OCI-LY3 (cell line): ENCODE measurements at regions not wholly inside any gene's neighbourhood (a gene's known extent, or its start where the extent isn't known, plus 50 kb on each side); places are given as distances from the start of the nearest gene placed in this dataset.

Experiments
- H2AFZ ChIP-seq: fragments of 200-600, 300-600 bp; shearing (Covaris generic); 2 replicates; pipeline ENCODE4 v1.6.0; 2014; ENCODE audit warnings: antibody characterized with exemption, low read depth, low read length
- H3K27ac ChIP-seq: fragments of 200-600, 300-600 bp; sonication (generic); 2 replicates; pipeline ENCODE4 v1.5.1; 2014; ENCODE audit warnings: mild to moderate bottlenecking, low read length, moderate library complexity, mixed read lengths
- H3K27me3 ChIP-seq: fragments of 200-600, 300-600 bp; sonication (generic); 2 replicates; pipeline ENCODE4 v1.6.1; 2014; ENCODE audit warnings: low read depth, low read length, mixed read lengths
- H3K36me3 ChIP-seq: fragments of 200-600, 300-600 bp; sonication (generic); replicated peaks from 2 replicates; pipeline ENCODE3; 2014; ENCODE audit warnings: low read depth, low read length, mixed read lengths
- H3K4me1 ChIP-seq: fragments of 300-600, 200-600 bp; sonication (generic); 2 replicates; pipeline ENCODE4 v1.6.1; 2014; ENCODE audit warnings: low read length, mixed read lengths
- H3K4me2 ChIP-seq: fragments of 200-600, 300-600 bp; sonication (generic); 2 replicates; pipeline ENCODE4 v1.6.1; 2014; ENCODE audit warnings: low read length, mixed read lengths
- H3K4me3 ChIP-seq: fragments of 300-600, 200-600 bp; sonication (generic); 2 replicates; pipeline ENCODE4 v1.5.1; 2014; ENCODE audit warnings: antibody characterized with exemption, mild to moderate bottlenecking, low read length, moderate library complexity
- H3K79me2 ChIP-seq: fragments of 300-600, 200-600 bp; shearing (Covaris generic); 2 replicates; pipeline ENCODE4 v1.6.1; 2014; ENCODE audit warnings: mild to moderate bottlenecking, low read length, mixed read lengths
- H3K9ac ChIP-seq: fragments of 300-600, 200-600 bp; shearing (Covaris generic); 2 replicates; pipeline ENCODE4 v1.6.0; 2014; ENCODE audit warnings: mild to moderate bottlenecking, low read length, moderate library complexity
- H3K9me3 ChIP-seq: fragments of 200-600, 300-600 bp; shearing (Covaris generic); 2 replicates; pipeline ENCODE4 v1.6.1; 2014; ENCODE audit warnings: low read length, mixed read lengths; ENCODE audit not compliant: insufficient read depth
- H4K20me1 ChIP-seq: fragments of 200-600, 300-600 bp; sonication (generic); 2 replicates; pipeline ENCODE4 v1.6.1; 2016; ENCODE audit warnings: low read length, mixed read lengths; ENCODE audit not compliant: insufficient read depth
- CTCF ChIP-seq: fragments of 200-600, 300-600 bp; sonication (generic); IDR thresholded peaks from 2 replicates; pipeline ENCODE4 v1.5.1; 2014; ENCODE audit warnings: antibody characterized with exemption, low read length, low read depth
- EZH2phosphoT487 ChIP-seq: fragments of 200-600 bp; shearing (Covaris generic); IDR thresholded peaks from 2 replicates; pipeline ENCODE4 v1.6.1; 2018; ENCODE audit warnings: antibody characterized with exemption, mixed run types, low read depth

GRCh38 chr15:93158097-93158900, 69.3 kb upstream of the RGMA start:
- Histone ChIP-seq H3K4me3 (no peak overlapping the region), H3K9me3 (no peaks in the 10 kb centered on the region), H2AFZ (no peak overlapping the region), H3K27ac (no peak overlapping the region), H3K9ac (no peak overlapping the region), H3K79me2 (no peaks in the 10 kb centered on the region), H4K20me1 (no peaks in the 10 kb centered on the region), H3K4me2 (no peak overlapping the region), H3K27me3 (peaks cover 14% of the 10 kb centered on the region), H3K36me3 (no peaks in the 10 kb centered on the region), H3K4me1 (no peaks in the 10 kb centered on the region)
- TF ChIP-seq CTCF (no peak), EZH2phosphoT487 (no peak)

- Histone ChIP-seq H3K27me3 (peaks cover 19% of the 10 kb centered on the region), H3K27ac (no peak overlapping the region), H3K9me3 (no peaks in the 10 kb centered on the region)
Measured at GRCh38 chr15:93154666-93155065, 65.7 kb upstream of the RGMA start.

GRCh38 chr15:93152951-93153350, 63.9 kb upstream of the RGMA start:
- Histone ChIP-seq H3K79me2 (no peaks in the 10 kb centered on the region), H3K9ac (no peak overlapping the region), H3K4me2 (no peak overlapping the region), H3K27ac (no peak overlapping the region), H3K36me3 (no peaks in the 10 kb centered on the region), H3K4me3 (no peak overlapping the region), H4K20me1 (no peaks in the 10 kb centered on the region), H3K9me3 (no peaks in the 10 kb centered on the region), H3K4me1 (no peaks in the 10 kb centered on the region), H3K27me3 (peaks cover 19% of the 10 kb centered on the region), H2AFZ (no peak overlapping the region)
- TF ChIP-seq CTCF (no peak), EZH2phosphoT487 (no peak)

More at GRCh38 chr15:93154666-93155065, 65.7 kb upstream of the RGMA start:
- H3K9ac ChIP-seq = no peak overlapping the region
- H3K4me1 ChIP-seq = no peaks in the 10 kb centered on the region
- no peaks in the 10 kb centered on the region for H3K79me2 ChIP-seq
- H3K4me2 ChIP-seq = no peak overlapping the region
- no peak overlapping the region for H2AFZ ChIP-seq
- H4K20me1 ChIP-seq = no peaks in the 10 kb centered on the region
- H3K36me3 ChIP-seq = no peaks in the 10 kb centered on the region
- H3K4me3 ChIP-seq = no peak overlapping the region
- TF ChIP-seq CTCF (no peak), EZH2phosphoT487 (no peak)

DNA sequence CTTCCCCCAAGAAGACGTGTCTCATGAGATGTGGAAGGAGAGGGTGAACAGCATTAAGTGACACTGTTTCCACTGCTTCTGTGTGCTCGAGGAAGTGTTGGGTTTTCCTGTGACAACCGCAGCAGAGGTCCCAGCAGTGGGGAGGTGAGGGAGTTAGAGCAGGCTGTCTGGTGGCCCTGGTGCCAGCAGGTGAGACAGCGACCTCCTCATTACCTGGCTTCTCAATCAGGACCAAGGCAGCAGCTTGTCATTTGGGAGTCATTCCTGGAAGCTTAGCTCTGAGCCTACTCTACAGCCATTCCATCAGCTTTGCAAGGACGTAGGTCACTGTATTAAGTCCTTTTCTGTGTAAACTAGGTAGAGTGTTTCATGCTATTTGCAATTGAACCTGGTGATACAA, 63.3 kb upstream of the RGMA start:
- Histone ChIP-seq H3K4me3 (no peak overlapping the region), H3K27ac (no peak overlapping the region), H3K79me2 (no peaks in the 10 kb centered on the region), H3K4me1 (no peaks in the 10 kb centered on the region), H3K36me3 (no peaks in the 10 kb centered on the region), H2AFZ (no peak overlapping the region), H3K27me3 (peaks cover 19% of the 10 kb centered on the region), H3K9me3 (no peaks in the 10 kb centered on the region), H3K4me2 (no peak overlapping the region), H3K9ac (no peak overlapping the region), H4K20me1 (no peaks in the 10 kb centered on the region)
- TF ChIP-seq EZH2phosphoT487 (no peak), CTCF (no peak)
